HepG2 (cell line): ENCODE measurements at regions not wholly inside any gene's neighbourhood (a gene's known extent, or its start where the extent isn't known, plus 50 kb on each side); places are given as distances from the start of the nearest gene placed in this dataset.

Experiments used
- ATM ChIP-seq: fragments of 450-650 bp; IDR thresholded peaks from 2 replicates; pipeline ENCODE4 v1.7.1; 2017; ENCODE audit warnings: mild to moderate bottlenecking, borderline replicate concordance
- CHD4 ChIP-seq: fragments of 200-600 bp; sonication (generic); IDR thresholded peaks from 2 replicates; pipeline ENCODE4 v1.7.0; 2017; ENCODE audit warnings: mild to moderate bottlenecking, low read length, borderline replicate concordance
- U2AF2 ChIP-seq: fragments of 200-400 bp; formaldehyde crosslinking; IDR thresholded peaks from 2 replicates; pipeline ENCODE4 v1.6.1; 2017; ENCODE audit warnings: low read depth, mild to moderate bottlenecking, low read length
- ZNF496 ChIP-seq: sonication (generic); formaldehyde crosslinking; IDR thresholded peaks from 2 replicates; pipeline ENCODE4 v1.8.1; 2023; ENCODE audit warnings: mild to moderate bottlenecking, moderate library complexity, missing genetic modification reagents; ENCODE audit not compliant: insufficient replicate concordance
- TF ChIP-seq, protein P1 (sequence below): sonication (generic); formaldehyde crosslinking; IDR thresholded peaks from 2 replicates; pipeline ENCODE4 v1.5.0; 2020; ENCODE audit warnings: mild to moderate bottlenecking, missing genetic modification reagents, moderate library complexity
- TF ChIP-seq, protein P2 (sequence below): sonication (generic); formaldehyde crosslinking; IDR thresholded peaks from 2 replicates; pipeline ENCODE4 v1.4.0; 2020; ENCODE audit warnings: missing genetic modification reagents

DNA sequence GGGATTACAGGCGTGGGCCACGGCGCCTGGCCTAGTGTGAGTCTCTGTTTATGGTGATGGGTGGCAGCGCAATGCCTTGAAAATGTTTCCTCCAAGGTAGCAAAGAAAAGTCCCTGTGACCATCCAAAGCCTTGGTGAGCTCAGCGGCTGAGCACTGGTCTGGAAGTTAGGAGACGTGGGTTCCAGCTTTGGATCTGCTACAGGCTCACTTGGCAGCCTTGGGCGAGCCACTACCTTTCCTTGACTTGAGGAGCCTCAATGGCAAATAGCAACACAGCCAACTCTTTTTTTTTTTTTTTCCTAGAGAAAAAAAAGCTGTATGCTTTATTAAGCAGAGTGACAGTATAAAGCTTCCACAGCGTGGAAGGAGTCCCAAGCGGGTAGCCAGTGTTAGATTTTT lies 61.3 kb upstream of the RASD2 start:
- TF ChIP-seq U2AF2 (no peak), ATM (no peak), ZNF496 (CRISPR knock-in tag) (no peak), CHD4 (no peak)
- TF ChIP-seq, protein P1, sequence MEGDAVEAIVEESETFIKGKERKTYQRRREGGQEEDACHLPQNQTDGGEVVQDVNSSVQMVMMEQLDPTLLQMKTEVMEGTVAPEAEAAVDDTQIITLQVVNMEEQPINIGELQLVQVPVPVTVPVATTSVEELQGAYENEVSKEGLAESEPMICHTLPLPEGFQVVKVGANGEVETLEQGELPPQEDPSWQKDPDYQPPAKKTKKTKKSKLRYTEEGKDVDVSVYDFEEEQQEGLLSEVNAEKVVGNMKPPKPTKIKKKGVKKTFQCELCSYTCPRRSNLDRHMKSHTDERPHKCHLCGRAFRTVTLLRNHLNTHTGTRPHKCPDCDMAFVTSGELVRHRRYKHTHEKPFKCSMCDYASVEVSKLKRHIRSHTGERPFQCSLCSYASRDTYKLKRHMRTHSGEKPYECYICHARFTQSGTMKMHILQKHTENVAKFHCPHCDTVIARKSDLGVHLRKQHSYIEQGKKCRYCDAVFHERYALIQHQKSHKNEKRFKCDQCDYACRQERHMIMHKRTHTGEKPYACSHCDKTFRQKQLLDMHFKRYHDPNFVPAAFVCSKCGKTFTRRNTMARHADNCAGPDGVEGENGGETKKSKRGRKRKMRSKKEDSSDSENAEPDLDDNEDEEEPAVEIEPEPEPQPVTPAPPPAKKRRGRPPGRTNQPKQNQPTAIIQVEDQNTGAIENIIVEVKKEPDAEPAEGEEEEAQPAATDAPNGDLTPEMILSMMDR (CRISPR knock-in tag), result no peak
- TF ChIP-seq, protein P2, sequence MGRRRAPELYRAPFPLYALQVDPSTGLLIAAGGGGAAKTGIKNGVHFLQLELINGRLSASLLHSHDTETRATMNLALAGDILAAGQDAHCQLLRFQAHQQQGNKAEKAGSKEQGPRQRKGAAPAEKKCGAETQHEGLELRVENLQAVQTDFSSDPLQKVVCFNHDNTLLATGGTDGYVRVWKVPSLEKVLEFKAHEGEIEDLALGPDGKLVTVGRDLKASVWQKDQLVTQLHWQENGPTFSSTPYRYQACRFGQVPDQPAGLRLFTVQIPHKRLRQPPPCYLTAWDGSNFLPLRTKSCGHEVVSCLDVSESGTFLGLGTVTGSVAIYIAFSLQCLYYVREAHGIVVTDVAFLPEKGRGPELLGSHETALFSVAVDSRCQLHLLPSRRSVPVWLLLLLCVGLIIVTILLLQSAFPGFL (CRISPR knock-in tag), result no peak
